Lower leg skin (tissue), 3 donors: ENCODE measurements at regions not wholly inside any gene's neighbourhood (a gene's known extent, or its start where the extent isn't known, plus 50 kb on each side); places are given as distances from the start of the nearest gene placed in this dataset.

Experiments
- CTCF ChIP-seq, 3 donors: fragments of 450-650 bp; IDR thresholded peaks; one replicate each; pipeline ENCODE4 v1.5.1; 2016; ENCODE audit warnings: antibody characterized with exemption in 3 of 3, mild to moderate bottlenecking in 3 of 3, moderate library complexity in 2 of 3
- POLR2A ChIP-seq, 2 donors: fragments of 450-650 bp; IDR thresholded peaks; one replicate each; pipeline ENCODE4 v1.6.1; 2016 to 2017; ENCODE audit warnings: antibody characterized with exemption in 2 of 2, mild to moderate bottlenecking in 1 of 2, moderate library complexity in 1 of 2

DNA sequence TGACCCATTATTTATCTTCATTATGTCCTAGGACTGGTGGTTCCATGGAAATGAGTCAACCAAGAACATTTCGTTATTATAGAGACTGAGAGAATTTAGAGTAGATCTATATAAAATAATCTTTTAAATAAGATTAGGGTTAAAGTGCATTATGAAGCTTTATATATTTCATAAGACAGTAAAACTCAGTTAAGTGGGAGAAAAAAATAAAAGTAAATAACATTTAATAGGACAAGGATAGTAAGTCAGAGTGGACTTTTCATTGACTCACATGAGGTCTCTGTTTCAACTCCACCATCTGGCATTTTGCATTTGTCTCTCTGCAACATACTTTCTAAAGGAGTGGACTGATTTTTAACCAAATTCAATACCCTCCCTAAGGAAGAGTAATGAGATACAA, 125.3 kb upstream of the CCDC68 start:
- TF ChIP-seq CTCF (IDR thresholded peaks at IDR 0.05), result no peak
- no peak for TF ChIP-seq POLR2A (IDR thresholded peaks at IDR 0.05)
